Uterus (tissue), 2 donors: ENCODE measurements at regions not wholly inside any gene's neighbourhood (a gene's known extent, or its start where the extent isn't known, plus 50 kb on each side); places are given as distances from the start of the nearest gene placed in this dataset.

Experiments used
- POLR2A ChIP-seq, 2 donors: fragments of 450-650 bp; IDR thresholded peaks; one replicate each; pipeline ENCODE4 v1.6.1; 2016; ENCODE audit warnings: antibody characterized with exemption in 2 of 2, mild to moderate bottlenecking in 1 of 2, moderate library complexity in 1 of 2
- TF ChIP-seq, protein P1 (sequence below), 4 experiments: fragments of 200-600 bp in 2 of 4; fragments of 450-650 bp in 2 of 4; sonication (generic) in 2 of 4; IDR thresholded peaks; one replicate each; pipeline ENCODE4 v1.5.1; 2016 to 2019; ENCODE audit warnings: antibody characterized with exemption in 4 of 4, mild to moderate bottlenecking in 2 of 4, moderate library complexity in 1 of 4

GRCh38 chr16:88192601-88193000 is 190.2 kb upstream of the ZNF469 start:
- TF ChIP-seq, protein P1, sequence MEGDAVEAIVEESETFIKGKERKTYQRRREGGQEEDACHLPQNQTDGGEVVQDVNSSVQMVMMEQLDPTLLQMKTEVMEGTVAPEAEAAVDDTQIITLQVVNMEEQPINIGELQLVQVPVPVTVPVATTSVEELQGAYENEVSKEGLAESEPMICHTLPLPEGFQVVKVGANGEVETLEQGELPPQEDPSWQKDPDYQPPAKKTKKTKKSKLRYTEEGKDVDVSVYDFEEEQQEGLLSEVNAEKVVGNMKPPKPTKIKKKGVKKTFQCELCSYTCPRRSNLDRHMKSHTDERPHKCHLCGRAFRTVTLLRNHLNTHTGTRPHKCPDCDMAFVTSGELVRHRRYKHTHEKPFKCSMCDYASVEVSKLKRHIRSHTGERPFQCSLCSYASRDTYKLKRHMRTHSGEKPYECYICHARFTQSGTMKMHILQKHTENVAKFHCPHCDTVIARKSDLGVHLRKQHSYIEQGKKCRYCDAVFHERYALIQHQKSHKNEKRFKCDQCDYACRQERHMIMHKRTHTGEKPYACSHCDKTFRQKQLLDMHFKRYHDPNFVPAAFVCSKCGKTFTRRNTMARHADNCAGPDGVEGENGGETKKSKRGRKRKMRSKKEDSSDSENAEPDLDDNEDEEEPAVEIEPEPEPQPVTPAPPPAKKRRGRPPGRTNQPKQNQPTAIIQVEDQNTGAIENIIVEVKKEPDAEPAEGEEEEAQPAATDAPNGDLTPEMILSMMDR (IDR thresholded peaks at IDR 0.05) = no peak
- no peak for TF ChIP-seq POLR2A (IDR thresholded peaks at IDR 0.05)
